GM21786 (cell line): ENCODE measurements at regions not wholly inside any gene's neighbourhood (a gene's known extent, or its start where the extent isn't known, plus 50 kb on each side); places are given as distances from the start of the nearest gene placed in this dataset.
A peak's percentile ranks its signal among the peaks of the same experiment; 100 is the strongest.
"Not testable (repeated sequence)": the region's sequence is repeated elsewhere in the genome, so short reads cannot be mapped to it uniquely, and the experiment has no call there.

Source experiments
- ATAC-seq: cut with Tn5 transposase; IDR thresholded peaks from one replicate; pipeline ENCODE4 v1.9.1; 2021; ENCODE audit not compliant: unreplicated experiment

DNA sequence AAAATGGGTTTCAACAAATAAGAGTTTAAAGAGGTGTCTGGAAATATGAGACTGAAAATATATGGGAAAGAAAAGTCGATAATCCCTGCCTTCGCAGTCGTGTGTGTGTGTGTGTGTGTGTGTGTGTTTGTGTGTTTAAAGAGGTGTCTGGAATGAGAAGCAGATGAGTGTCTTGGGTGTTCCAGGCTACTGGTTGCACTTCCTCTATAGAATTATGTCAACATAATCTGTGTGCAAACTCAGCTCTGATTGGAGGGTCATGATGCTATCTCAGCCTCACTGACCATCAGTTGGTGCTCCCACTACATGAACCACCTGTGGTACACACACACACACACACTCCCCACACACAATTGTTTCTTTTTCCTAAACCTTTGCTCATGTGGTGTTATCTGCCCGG is 347.3 kb downstream of the NPIPA8 start:
- ATAC-seq, result no peak

DNA sequence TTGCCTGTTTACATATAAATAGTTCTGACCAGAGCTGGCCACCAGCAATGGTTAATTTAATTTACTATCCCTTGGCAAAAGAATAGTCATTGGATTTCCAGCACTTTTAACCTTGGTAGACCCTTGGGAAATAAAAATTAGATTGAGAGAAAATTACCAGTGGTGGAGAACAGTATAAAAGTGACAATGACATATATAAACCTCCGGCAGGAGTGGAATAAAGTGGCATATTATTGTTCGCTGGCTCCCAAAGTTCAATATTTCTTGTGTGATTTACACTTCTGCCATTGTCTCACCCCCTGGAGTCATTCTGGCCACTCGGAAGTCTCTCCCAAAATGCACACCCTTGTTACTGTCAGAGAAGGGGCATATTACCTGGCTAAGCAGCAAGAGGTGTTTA is 347.7 kb downstream of the NPIPA8 start:
- ATAC-seq, result no peak

DNA sequence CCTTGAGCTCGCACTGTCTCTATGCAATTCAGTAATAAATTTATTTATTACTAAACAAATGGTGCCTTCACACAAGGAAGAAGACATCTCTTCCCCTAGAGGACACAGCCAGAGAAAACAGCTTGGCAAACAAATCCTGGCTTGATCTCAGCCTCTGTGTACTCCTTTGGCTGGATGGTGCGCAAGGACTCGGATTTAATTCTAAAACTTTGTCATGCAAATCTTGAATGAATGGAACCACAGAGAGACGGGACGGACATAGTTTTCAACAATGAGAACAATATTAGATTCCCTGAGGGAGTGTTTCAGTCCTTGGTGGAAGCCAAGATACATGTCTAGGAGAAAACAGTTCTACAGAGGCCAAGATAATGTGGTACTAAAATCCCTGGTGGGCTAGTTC is 349.5 kb downstream of the NPIPA8 start:
- no peak for ATAC-seq

DNA sequence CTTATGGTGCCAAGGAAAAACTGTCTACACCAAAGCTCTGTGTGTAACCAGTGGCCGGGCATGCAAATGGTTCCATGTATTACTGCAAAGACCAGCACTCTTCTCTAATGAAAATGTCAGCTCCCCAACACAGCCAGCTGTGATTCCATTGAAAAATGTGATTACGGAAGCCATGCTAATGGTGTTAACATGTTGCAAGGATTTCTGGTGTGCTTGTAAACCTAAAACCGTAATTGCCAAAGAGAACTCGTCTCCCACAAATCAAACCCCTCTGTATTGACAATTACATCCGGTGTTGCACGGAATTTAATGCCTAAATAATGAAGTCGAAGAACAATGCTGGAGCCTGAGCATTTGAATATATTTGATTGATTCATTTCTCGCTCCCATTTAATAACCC is 351.7 kb downstream of the NPIPA8 start:
- ATAC-seq, result no peak

DNA sequence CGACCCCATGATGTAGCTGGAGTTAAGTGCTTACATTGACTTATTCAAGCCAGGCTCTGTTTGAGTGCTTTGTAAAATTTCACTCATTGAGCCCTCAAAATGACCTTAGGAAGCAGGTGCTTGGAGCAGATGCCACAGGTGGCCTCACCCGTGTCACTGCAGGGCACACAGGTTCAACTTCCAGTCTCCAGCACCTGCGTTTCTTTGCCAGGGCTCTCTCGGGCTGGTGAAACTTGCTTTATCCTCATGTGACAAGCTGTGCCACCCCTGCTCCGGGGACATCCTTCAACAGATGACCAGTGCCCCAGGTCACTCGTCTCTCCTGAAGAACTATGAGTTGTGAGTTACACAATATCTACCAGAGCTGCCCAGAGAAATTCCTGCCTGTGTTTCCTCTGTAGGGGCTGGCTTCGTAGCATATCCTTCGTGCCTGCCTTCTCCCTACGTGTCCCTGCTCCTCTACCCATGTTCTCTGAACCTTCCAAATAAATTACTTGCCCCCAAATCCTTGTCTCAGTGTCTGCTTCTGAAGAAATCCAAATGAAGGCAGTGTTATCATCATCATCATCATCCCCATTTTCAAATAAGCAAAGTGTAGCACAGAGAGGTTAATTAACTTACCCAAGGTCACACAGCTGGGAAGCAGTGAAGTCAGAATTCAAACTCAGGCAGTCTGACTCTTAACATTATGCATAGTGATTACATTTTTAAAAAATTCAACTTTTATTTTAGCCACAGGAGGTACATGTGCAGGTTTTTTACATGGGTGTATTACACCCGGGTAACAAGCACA is 352.5 kb downstream of the NPIPA8 start:
- no peak for ATAC-seq

DNA sequence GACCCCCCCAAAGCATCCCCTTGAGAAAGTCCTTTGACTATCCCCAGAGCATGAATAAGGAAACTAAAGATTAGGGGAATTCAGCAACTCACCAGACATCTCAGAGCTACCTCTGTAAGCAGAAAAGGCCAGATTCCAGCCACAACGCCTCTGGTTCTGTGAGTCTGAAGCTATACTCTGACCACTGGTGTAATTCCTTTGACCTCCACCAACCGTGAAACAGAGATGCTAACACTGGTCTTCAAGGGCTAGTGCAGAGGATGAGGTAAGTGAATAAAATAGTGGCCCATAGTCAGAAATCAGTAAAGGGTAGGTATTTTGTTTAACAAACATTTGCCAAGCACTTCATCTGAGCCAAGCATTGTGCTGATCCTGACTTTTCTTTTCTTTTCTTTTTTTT is 353.4 kb downstream of the NPIPA8 start:
- no peak for ATAC-seq

DNA sequence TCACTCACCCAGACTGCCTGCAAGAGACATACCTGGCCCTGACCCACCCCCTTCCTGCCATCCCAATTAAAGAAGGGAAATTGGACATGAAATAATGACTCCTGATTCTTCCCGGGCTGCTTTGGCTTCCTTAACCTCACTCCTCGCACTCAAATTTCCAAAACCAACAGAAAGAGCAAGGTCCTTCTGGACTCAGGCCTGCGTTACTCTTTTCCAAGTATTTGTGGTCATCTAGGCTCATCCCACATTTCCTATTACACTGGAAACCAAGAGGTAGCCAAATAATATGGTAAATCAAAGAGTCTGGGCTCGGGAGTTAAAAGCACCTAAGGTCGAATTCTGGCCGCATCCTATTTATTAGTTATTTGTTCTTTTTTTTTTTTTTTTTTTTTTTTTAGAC is 359.3 kb downstream of the NPIPA8 start:
- no peak for ATAC-seq

DNA sequence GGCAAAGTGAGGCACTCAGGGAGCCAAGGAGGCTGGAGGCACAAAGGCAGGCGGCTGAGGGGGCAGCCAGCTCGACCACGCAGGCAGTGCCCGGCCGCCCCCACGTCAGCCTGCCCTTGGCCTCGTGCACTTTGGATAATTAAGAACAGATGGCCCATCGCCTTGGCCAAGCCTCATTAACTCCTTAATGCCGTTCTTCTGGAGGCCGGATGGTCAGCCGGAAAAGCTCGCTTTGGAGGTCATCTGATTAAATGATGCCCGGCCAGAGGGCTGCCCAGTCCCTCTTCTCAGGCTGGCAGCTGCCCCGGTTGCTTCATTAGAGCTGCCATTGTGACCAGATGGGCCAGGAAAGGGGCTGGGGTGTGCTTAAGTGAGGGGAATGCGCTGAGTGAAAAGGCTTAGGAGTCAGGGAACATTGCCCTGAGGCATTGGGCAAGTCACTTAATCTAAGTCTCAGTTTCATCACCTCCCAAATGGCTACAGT is 364.0 kb downstream of the NPIPA8 start:
- no peak for ATAC-seq

DNA sequence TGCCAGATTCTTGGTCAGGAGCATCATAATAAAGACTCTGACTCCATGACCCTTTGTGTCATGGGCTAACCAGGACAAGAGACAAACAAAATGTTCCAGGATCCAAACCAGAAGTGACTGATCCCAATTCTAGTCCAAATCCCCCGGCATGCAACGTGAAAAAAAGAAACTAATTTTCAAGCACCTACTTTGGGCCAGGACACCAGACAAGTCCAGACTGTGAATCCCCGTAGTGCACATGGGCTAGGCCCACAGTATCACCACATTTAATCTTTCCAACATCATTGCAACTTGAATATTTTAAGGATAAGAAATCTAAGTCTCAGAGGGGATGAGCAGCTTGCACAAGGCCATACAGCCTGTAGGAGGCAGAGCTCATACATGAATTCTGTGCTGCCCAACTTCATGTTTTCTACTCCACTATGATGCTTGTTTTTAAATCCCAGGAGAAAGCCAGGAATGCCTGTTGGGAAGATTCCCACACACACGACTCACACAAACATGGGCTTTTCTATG is 365.7 kb downstream of the NPIPA8 start:
- no peak for ATAC-seq

DNA sequence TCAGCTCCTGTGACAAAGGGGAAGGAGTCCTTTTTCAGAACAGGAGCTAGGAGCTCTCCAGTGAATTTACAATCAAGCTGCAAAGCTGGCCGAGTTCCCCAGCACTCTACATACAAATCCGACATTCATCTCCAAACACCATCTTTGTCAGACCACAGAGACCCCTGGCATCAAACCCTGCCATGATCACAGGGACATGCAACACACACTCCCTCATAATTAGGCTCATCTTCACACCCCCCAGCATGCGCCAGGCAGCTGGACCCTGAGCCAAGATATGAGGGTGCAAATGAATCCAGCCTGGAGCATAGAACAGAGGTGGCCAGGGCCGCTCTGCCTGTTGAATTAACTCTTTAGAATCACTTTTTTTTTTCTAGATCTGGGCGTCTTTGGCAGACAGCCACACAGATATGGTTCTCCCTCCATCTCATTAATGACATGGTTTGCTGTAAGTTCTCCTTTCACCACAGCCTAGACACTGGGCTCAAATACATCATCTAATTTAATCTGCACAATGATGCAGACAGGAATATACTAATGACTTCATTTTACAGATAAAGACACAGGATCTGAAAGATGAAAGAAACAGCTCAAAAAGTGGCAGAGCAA is 366.3 kb downstream of the NPIPA8 start:
- ATAC-seq, result no peak

DNA sequence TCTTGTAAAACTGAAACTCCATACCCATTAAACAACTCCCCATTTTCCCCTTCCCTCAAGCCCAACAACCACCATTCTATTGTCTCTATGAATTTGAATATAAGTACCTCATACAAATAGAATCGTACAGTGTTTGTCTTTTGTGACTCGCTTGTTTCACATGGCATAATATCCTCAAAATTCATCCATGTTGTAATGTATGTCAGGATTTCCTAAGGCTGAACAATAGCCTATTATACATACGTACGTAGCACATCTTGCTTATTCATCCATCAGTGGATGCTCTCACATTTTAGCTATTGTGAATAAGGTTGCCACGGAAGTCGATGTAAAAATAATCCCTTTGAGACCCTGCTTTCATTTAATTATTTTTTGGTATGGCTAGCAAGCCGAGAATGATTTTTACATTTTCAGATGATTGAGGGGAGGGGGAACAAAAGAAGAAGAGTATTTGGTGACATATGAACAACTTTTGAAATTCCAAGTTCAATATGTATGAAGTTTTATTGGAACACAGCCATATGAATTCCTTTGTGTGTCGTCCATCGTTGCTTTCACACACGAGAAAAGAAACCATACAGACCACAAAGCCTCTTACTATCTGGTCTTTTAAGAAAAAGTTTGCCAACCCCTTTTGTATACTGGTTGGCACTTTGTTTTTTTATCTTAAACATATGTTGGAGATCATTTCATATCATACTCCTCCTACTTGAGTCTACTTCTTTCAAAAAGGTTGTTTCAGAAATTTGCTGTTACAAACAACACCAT is 371.2 kb downstream of the NPIPA8 start:
- no peak for ATAC-seq

DNA sequence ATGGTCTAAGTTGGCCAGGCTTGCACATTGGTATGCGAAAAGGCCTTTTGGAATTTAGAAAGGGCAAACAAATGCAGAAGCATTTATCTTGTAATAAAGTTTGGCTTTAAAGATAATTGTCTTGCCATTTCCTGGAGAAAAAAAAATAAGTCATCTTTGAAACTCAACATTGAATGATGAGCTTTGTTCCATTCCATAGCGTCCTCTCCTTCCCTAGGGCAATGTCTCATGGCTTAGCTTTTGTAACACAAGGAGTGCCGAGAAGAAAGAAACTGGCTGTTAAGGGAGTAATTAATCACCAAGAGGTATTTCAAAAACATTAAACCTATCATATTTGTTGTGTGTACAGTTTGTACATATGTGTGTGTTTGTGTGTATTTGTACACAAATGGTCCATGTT is 372.3 kb downstream of the NPIPA8 start:
- ATAC-seq, result no peak

DNA sequence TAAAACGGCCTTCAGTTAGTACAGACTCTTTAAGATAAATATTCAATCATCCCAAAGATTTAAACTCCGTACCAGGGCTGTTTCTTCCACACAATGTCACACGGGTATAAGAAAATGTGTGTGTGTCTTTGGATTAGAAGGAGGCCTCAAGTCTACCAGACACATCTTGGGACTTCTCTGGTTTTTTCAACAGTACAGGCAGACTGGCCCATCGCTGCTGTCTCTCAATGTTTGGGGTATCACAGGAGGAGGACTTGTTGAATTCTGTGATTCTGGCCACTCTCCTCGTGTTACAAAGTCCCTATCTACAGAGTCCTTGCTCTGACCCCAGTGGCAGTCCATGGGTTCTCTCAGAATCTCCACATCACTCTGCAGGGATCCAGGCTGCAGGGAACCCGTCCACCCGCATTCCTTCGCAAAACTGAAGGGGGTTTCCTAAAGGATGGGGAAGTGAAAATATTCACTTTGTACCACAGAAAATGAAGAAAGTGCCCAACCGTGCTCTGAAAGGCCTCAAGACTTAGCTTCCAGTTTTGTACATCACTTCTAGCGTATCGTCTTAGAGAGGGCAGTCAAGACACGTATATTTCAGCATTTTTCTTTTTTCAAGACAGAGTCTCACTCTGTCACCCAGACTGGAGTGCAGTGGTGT is 373.2 kb downstream of the NPIPA8 start:
- peak; percentile 81 for ATAC-seq

DNA sequence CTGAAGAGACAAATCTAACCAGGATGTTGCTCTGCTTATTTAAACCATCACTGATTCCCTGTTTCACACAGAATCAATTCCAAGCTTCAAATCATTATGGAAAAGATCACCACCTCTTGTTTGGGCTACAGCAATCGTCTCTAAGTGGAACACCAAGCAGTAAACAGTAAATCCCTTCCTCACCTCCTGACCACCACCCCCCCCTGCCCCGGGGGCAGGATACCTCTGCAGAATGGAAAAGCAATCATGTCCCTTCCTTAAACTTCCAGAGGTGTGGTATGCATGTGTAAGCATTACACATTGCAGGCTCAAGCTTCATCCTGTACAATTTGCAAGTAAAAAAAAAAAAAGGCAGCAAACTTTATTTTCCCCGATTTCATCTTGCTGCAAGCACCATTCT is 373.8 kb downstream of the NPIPA8 start:
- no peak for ATAC-seq

DNA sequence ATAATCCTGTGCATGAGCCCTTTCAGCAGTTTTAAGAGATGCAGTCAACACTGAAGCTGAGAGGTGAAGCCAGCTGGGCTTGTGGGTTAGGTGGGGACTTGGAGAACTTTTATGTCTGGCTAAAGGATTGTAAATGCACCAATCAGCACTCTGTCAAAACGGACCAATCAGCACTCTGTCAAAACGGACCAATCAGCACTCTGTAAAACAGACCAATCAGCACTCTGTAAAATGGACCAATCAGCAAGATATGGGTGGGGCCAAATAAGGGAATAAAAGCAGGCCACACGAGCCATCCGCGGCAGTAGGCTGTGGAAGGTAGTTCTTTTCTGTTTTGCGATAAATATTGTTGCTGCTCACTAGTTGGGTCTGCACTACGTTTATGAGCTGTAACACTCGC is 374.7 kb downstream of the NPIPA8 start:
- ATAC-seq, result not testable (repeated sequence)

DNA sequence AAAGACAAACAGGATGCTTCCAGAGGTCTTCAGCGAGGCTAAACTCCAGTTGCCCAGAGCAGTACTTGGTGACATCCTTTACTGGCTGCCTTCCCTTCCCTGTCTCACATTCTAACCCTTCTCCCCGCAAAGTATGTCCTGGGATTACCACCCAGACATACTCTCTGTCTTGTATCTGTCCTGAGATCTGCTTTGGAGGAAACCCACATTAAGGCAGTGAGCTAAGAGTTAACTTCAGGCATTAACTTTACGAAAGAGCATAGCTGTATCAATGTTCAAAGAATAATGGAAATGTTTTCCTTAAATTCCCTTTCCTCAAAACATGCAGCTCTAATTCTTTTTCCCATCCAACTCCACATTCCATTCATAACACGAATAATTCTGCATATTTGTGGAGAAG is 385.2 kb downstream of the NPIPA8 start:
- no peak for ATAC-seq

DNA sequence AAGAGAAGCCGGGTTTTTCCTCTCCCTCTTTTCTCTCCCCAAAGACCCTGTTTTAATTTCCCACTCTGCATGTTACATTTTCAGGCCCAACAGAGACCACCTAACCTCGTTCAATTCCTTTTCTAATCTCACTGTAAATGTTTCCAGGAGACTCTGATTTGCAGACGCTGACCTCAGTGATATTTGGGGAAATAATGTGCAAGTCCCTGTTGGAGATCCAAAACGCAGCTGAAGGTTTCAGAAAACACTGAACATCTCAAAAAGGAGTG is 386.6 kb downstream of the NPIPA8 start:
- ATAC-seq, result no peak

DNA sequence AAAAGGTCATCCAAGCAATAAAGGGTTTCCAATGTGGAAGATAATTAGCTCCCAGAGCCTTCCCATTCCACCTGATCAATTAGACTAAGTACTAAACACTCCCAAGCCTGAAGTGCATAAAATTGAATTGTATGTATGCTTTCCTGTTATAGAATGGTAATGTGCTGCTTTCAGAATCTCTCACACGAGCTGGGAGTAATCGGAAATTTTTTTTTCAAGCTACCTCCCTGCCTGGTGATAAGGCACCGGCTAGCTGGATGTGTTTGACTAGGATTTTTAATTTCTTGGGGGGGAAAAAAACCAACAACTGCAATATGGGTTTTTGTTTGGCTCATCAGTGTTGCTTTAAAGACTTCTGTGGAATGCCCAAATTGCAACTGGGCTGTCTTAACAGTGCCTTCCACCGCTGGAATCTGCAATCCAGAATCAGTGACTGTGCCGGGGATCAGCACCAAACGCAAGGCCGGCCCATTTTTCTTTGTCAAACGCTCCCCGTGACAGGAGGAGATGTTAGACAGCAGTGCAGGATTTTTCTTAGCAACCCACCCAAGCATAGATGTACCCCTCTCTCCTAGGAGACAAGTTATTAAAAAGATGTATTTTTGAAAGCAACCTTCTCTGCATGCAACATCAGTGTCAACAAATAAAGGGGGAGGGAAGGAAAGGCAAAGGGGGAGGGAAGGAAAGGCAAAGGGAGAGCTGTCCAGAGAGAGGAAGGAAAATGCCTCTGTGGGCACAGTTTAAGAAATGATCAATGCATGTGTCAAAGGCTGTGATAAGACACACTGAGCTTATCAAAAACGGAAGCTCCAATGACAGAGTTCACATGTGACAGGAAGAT is 387.2 kb downstream of the NPIPA8 start:
- ATAC-seq, result no peak

DNA sequence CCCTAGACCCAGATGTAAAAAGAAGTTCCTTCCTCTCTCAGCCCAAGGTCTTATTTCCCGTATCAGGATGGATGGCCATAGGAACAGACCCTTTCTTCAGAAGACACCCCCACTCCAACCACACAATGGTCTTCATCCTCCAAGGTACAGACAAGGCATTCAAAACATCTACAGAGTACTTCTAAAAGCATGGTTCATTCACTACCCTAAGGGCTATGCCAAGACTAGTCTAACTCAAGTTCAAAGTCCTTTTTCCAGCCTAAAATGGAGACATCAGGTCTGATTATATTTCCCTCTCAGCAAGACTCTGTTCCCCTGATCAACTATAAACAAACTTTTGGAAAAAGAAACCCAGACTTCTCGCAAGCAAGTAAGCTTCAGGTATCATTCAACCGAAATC is 388.9 kb downstream of the NPIPA8 start:
- no peak for ATAC-seq

DNA sequence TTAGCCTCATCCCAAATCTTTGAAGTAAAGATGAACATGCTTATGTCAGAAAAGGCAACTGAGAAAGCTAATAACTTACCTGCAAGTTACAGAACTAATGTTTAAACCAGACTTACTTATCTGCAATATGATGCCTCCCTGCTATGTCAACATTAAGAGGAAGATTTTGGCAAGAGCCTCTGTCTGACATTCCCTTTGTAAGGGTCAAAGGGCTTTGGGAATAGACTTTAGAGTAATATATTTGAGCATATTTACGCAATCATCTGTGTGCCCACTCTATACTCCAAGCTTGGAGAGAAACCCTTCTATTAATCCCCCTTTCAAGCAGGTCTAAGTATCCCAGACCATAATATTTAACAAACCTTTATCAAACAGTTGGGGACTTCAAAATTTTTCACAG is 389.4 kb downstream of the NPIPA8 start:
- ATAC-seq, result no peak
